Thyroid gland (tissue), 4 donors: ENCODE measurements at regions not wholly inside any gene's neighbourhood (a gene's known extent, or its start where the extent isn't known, plus 50 kb on each side); places are given as distances from the start of the nearest gene placed in this dataset.

Experiments used
- CTCF ChIP-seq, 6 experiments: fragments of 200-600 bp in 3 of 6; fragments of 450-650 bp in 3 of 6; sonication (generic) in 3 of 6; IDR thresholded peaks; one replicate each; pipeline ENCODE4 v1.5.1; 2016 to 2019; ENCODE audit warnings: antibody characterized with exemption in 6 of 6, mild to moderate bottlenecking in 2 of 6, inconsistent platforms in 1 of 6, moderate library complexity in 1 of 6
- POLR2A ChIP-seq, 2 donors: fragments of 450-650 bp; IDR thresholded peaks; one replicate each; pipeline ENCODE4 v1.6.1; 2017; ENCODE audit warnings: antibody characterized with exemption in 2 of 2, mild to moderate bottlenecking in 2 of 2, moderate library complexity in 1 of 2

- TF ChIP-seq CTCF (IDR thresholded peaks at IDR 0.05) (no peak), POLR2A (IDR thresholded peaks at IDR 0.05) (no peak)
Measured at GRCh38 chr2:64844087-64844486, 145.1 kb upstream of the SLC1A4 start.
